ENCODE measurements at regions not wholly inside any gene's neighbourhood (a gene's known extent, or its start where the extent isn't known, plus 50 kb on each side); places are given as distances from the start of the nearest gene placed in this dataset.

- DNase-seq, result no peak
Measured at GRCh38 chr5:155418960-155419579, 405.5 kb downstream of the KIF4B start.

GRCh38 chr5:155430192-155430591, 416.6 kb downstream of the KIF4B start:
- no peak for DNase-seq

GRCh38 chr5:155434267-155434666, 420.7 kb downstream of the KIF4B start:
- DNase-seq, result no peak

GRCh38 chr5:155434681-155435080, 421.1 kb downstream of the KIF4B start:
- DNase-seq, result no peak

GRCh38 chr5:155441849-155442248, 428.3 kb downstream of the KIF4B start:
- no peak for DNase-seq

GRCh38 chr5:155451106-155451505, 437.6 kb downstream of the KIF4B start:
- DNase-seq, result no peak

GRCh38 chr5:155455791-155456514, 442.4 kb downstream of the KIF4B start:
- DNase-seq, result no peak

- no peak for DNase-seq
Measured at GRCh38 chr5:155459889-155460500, 446.4 kb downstream of the KIF4B start.

GRCh38 chr5:155460501-155460931, 447.0 kb downstream of the KIF4B start:
- DNase-seq, result no peak

GRCh38 chr5:155461304-155461703, 447.7 kb downstream of the KIF4B start:
- DNase-seq, result no peak

GRCh38 chr5:155466851-155467250, 453.3 kb downstream of the KIF4B start:
- DNase-seq, result no peak

- no peak for DNase-seq
Measured at GRCh38 chr5:155471027-155471426, 457.5 kb downstream of the KIF4B start.

GRCh38 chr5:155472780-155473179, 459.2 kb downstream of the KIF4B start:
- DNase-seq, result no peak

- no peak for DNase-seq
Measured at GRCh38 chr5:155475318-155475717, 461.8 kb downstream of the KIF4B start.

GRCh38 chr5:155480731-155481131, 467.2 kb downstream of the KIF4B start:
- no peak for DNase-seq

- no peak for DNase-seq
Measured at GRCh38 chr5:155481182-155481581, 467.6 kb downstream of the KIF4B start.

GRCh38 chr5:155482428-155482827, 468.9 kb downstream of the KIF4B start:
- DNase-seq, result no peak

- DNase-seq, result no peak
Measured at GRCh38 chr5:155485386-155485785, 471.8 kb downstream of the KIF4B start.

GRCh38 chr5:155489949-155490348, 476.4 kb downstream of the KIF4B start:
- no peak for DNase-seq

GRCh38 chr5:155492191-155492590, 478.6 kb downstream of the KIF4B start:
- no peak for DNase-seq

GRCh38 chr5:155504606-155505005, 491.1 kb downstream of the KIF4B start:
- DNase-seq, result no peak

GRCh38 chr5:155507363-155507762, 493.8 kb downstream of the KIF4B start:
- no peak for DNase-seq

GRCh38 chr5:155508673-155509072, 495.1 kb downstream of the KIF4B start:
- DNase-seq, result no peak

- DNase-seq, result no peak
Measured at GRCh38 chr5:155512329-155512728, 498.8 kb downstream of the KIF4B start.
